Mesothelial cell of epicardium (in vitro differentiated cells): ENCODE measurements at regions not wholly inside any gene's neighbourhood (a gene's known extent, or its start where the extent isn't known, plus 50 kb on each side); places are given as distances from the start of the nearest gene placed in this dataset.

Source experiments
- DNase-seq, 2 experiments: peaks; one replicate each; pipeline ENCODE4 v3.0.0; 2021; ENCODE audit warnings: low spot score in 2 of 2; ENCODE audit not compliant: unreplicated experiment in 2 of 2
- H3K27ac Mint-ChIP-seq: 2 replicates; pipeline ENCODE4 v1.8.0; 2021; ENCODE audit warnings: mixed read lengths
- H3K27me3 Mint-ChIP-seq: 2 replicates; pipeline ENCODE4 v1.8.0; 2021; ENCODE audit warnings: low read depth, mixed read lengths
- H3K36me3 Mint-ChIP-seq: 2 replicates; pipeline ENCODE4 v1.8.0; 2021; ENCODE audit warnings: mixed read lengths
- H3K4me1 Mint-ChIP-seq: 2 replicates; pipeline ENCODE4 v1.8.0; 2021; ENCODE audit warnings: mixed read lengths
- H3K4me3 Mint-ChIP-seq: 2 replicates; pipeline ENCODE4 v1.8.0; 2021; ENCODE audit warnings: mild to moderate bottlenecking, moderate library complexity, mixed read lengths
- H3K9me3 Mint-ChIP-seq: 2 replicates; pipeline ENCODE4 v1.8.0; 2021; ENCODE audit warnings: mixed read lengths
- CTCF ChIP-seq: fragments of 200-600 bp; sonication (generic); IDR thresholded peaks from one replicate; pipeline ENCODE4 v1.5.0; 2021; ENCODE audit warnings: antibody characterized with exemption; ENCODE audit not compliant: unreplicated experiment

GRCh38 chr4:27490766-27491165 lies 630.1 kb downstream of the STIM2 start:
- no peaks in the 10 kb centered on the region for H3K9me3 Mint-ChIP-seq
- no peak for TF ChIP-seq CTCF
- H3K4me1 Mint-ChIP-seq: no peaks in the 10 kb centered on the region
- no peaks in the 10 kb centered on the region for H3K36me3 Mint-ChIP-seq
- DNase-seq: no peak
- H3K27ac Mint-ChIP-seq: no peak overlapping the region
- H3K4me3 Mint-ChIP-seq: no peak overlapping the region
- H3K27me3 Mint-ChIP-seq: no peaks in the 10 kb centered on the region

- Mint-ChIP-seq H3K4me3 (no peak overlapping the region), H3K9me3 (no peaks in the 10 kb centered on the region), H3K36me3 (no peaks in the 10 kb centered on the region), H3K27me3 (peaks cover 2% of the 10 kb centered on the region), H3K4me1 (no peaks in the 10 kb centered on the region), H3K27ac (no peak overlapping the region)
- no peak for TF ChIP-seq CTCF
- DNase-seq: no peak
Measured at GRCh38 chr4:27506401-27506800, 645.8 kb downstream of the STIM2 start.

- DNase-seq: no peak
- Mint-ChIP-seq H3K9me3 (no peaks in the 10 kb centered on the region), H3K27me3 (peaks cover 4% of the 10 kb centered on the region), H3K27ac (no peak overlapping the region), H3K4me3 (no peak overlapping the region), H3K36me3 (no peaks in the 10 kb centered on the region), H3K4me1 (no peaks in the 10 kb centered on the region)
- TF ChIP-seq CTCF: no peak
Measured at GRCh38 chr4:27514711-27515110, 654.1 kb downstream of the STIM2 start.

- Mint-ChIP-seq H3K4me3 (no peak overlapping the region), H3K9me3 (no peaks in the 10 kb centered on the region), H3K27ac (no peak overlapping the region), H3K27me3 (peaks cover 4% of the 10 kb centered on the region), H3K36me3 (no peaks in the 10 kb centered on the region), H3K4me1 (no peaks in the 10 kb centered on the region)
- DNase-seq: no peak
- TF ChIP-seq CTCF: no peak
Measured at GRCh38 chr4:27515140-27515539, 654.5 kb downstream of the STIM2 start.

- Mint-ChIP-seq H3K27ac (no peak overlapping the region), H3K27me3 (peaks cover 4% of the 10 kb centered on the region), H3K4me3 (no peak overlapping the region), H3K9me3 (no peaks in the 10 kb centered on the region), H3K4me1 (no peaks in the 10 kb centered on the region), H3K36me3 (no peaks in the 10 kb centered on the region)
- no peak for DNase-seq
- no peak for TF ChIP-seq CTCF
Measured at GRCh38 chr4:27518876-27519275, 658.2 kb downstream of the STIM2 start.

GRCh38 chr4:27524224-27524623 lies 663.6 kb downstream of the STIM2 start:
- Mint-ChIP-seq H3K36me3 (no peaks in the 10 kb centered on the region), H3K27me3 (no peaks in the 10 kb centered on the region), H3K27ac (no peak overlapping the region), H3K9me3 (no peaks in the 10 kb centered on the region), H3K4me3 (no peak overlapping the region), H3K4me1 (no peaks in the 10 kb centered on the region)
- no peak for DNase-seq
- no peak for TF ChIP-seq CTCF
